K562 (cell line): ENCODE measurements at regions not wholly inside any gene's neighbourhood (a gene's known extent, or its start where the extent isn't known, plus 50 kb on each side); places are given as distances from the start of the nearest gene placed in this dataset.

Experiments
- ATAC-seq: fragments of 200-7000 bp; cut with Tn5 transposase; 3 replicates; pipeline ENCODE4 v1.9.1; 2020; ENCODE audit warnings: moderate library complexity
- BruUV-seq: library from RNA; stranded (reverse); fragments of 400-500 nt; replicated peaks from 2 replicates; lab custom pipeline; 2021; lab: Mats Ljungman, UMichigan
- CTCF ChIA-PET: fragments of 300-600 bp; formaldehyde crosslinking; extraction: SDS; loops from one replicate; lab custom pipeline; 2021; ENCODE audit warnings: low intra/inter-chr PET ratio; lab: Yijun Ruan, JAX
- POLR2A ChIA-PET: fragments of 300-600, 350-650 bp; sonication (Branson Sonifier 250); formaldehyde crosslinking; extraction: SDS; loops from one replicate; lab custom pipeline; 2021; ENCODE audit warnings: antibody characterized with exemption, inconsistent platforms; lab: Yijun Ruan, JAX
- DNase-seq, 4 experiments: peaks; one replicate each; pipeline versions ENCODE4 v3.0.0 to v3.0.0-alpha.2; 2011 to 2018; ENCODE audit warnings: low spot score in 3 of 4, mixed read lengths in 3 of 4; ENCODE audit errors: extremely low read depth in 1 of 4
- FAIRE-seq: peaks from 2 replicates; lab custom pipeline; 2011; peaks lifted over from hg19 to GRCh38; lab: Jason Lieb, UNC
- H2AFZ ChIP-seq: 2 replicates; pipeline ENCODE4 v1.6.0; 2011; ENCODE audit warnings: low read depth, low read length, control low read depth, inconsistent platforms
- H3K27ac ChIP-seq: fragments of 200-600 bp; 3 replicates; pipeline ENCODE4 v1.8.0; 2011; ENCODE audit warnings: low read depth, mild to moderate bottlenecking, control low read depth, inconsistent platforms, low read length, moderate library complexity, mixed read lengths; ENCODE audit errors: extremely low read depth
- H3K27me3 ChIP-seq, 2 experiments: fragments of 300-600 bp in 1 of 2; 2 replicates in 1 of 2; 3 replicates in 1 of 2; pipeline versions ENCODE4 v1.6.0 to v1.8.0; 2011; ENCODE audit warnings: inconsistent platforms in 2 of 2, low read length in 2 of 2, mild to moderate bottlenecking in 1 of 2, mixed read lengths in 1 of 2, moderate library complexity in 1 of 2; ENCODE audit not compliant: control insufficient read depth in 2 of 2, insufficient read depth in 2 of 2
- H3K36me3 ChIP-seq: fragments of 300-600 bp; 3 replicates; pipeline ENCODE4 v1.8.0; 2011; ENCODE audit warnings: mild to moderate bottlenecking, low read length, inconsistent platforms; ENCODE audit not compliant: control insufficient read depth, insufficient read depth
- H3K4me1 ChIP-seq, 2 experiments: fragments of 200-600 bp in 1 of 2; replicated peaks in 1 of 2; 2 replicates in 1 of 2; 3 replicates in 1 of 2; pipeline versions ENCODE4 v1.5.1 to v1.8.0; 2011; ENCODE audit warnings: inconsistent platforms in 2 of 2, low read length in 2 of 2, mild to moderate bottlenecking in 1 of 2, mixed read lengths in 1 of 2, moderate library complexity in 1 of 2; ENCODE audit not compliant: control insufficient read depth in 2 of 2, insufficient read depth in 2 of 2
- H3K4me2 ChIP-seq: 2 replicates; pipeline ENCODE4 v1.6.1; 2011; ENCODE audit warnings: low read length, control low read depth, inconsistent platforms, mixed read lengths; ENCODE audit not compliant: insufficient read depth
- H3K4me3 ChIP-seq: fragments of 200-600 bp; sonication (generic), shearing (Covaris generic); 2 replicates; pipeline ENCODE4 v1.5.1; 2016; ENCODE audit warnings: control low read depth, inconsistent platforms
- H3K79me2 ChIP-seq: fragments of 200-600 bp; 3 replicates; pipeline ENCODE4 v1.8.0; 2011; ENCODE audit warnings: low read length, inconsistent platforms; ENCODE audit not compliant: control insufficient read depth, insufficient read depth
- H3K9ac ChIP-seq, 2 experiments: 2 replicates each; pipeline versions ENCODE4 v1.6.0 to v1.6.1; 2011; ENCODE audit warnings: low read depth in 2 of 2, low read length in 2 of 2, control low read depth in 1 of 2, inconsistent platforms in 1 of 2, mild to moderate bottlenecking in 1 of 2, mixed read lengths in 1 of 2; ENCODE audit not compliant: insufficient read depth in 1 of 2
- H3K9me1 ChIP-seq: one replicate; pipeline ENCODE4 v1.6.0; 2011; ENCODE audit warnings: inconsistent platforms, mild to moderate bottlenecking, low read length, moderate library complexity; ENCODE audit not compliant: control insufficient read depth, insufficient read depth
- H3K9me3 ChIP-seq: replicated peaks from 2 replicates; pipeline ENCODE4 v1.5.1; 2011; ENCODE audit warnings: low read depth, low read length, inconsistent platforms; ENCODE audit not compliant: control insufficient read depth, insufficient read depth
- H4K20me1 ChIP-seq: replicated peaks from 2 replicates; pipeline ENCODE4 v1.6.1; 2011; ENCODE audit warnings: low read length, inconsistent platforms, mixed read lengths; ENCODE audit not compliant: control insufficient read depth, insufficient read depth
- ATF7 ChIP-seq: fragments of 450-650 bp; IDR thresholded peaks from 2 replicates; pipeline ENCODE4 v1.7.1; 2014; ENCODE audit warnings: mild to moderate bottlenecking, moderate library complexity
- CCAR2 ChIP-seq: fragments of 200-400 bp; formaldehyde crosslinking; IDR thresholded peaks from 2 replicates; pipeline ENCODE4 v1.6.1; 2017; ENCODE audit warnings: mild to moderate bottlenecking, low read depth, low read length
- GABPB2 ChIP-seq: fragments of 250-450 bp; sonication (Bioruptor Pico); conservative IDR thresholded peaks from 2 replicates; pipeline ENCODE4 v1.5.1; 2021; ENCODE audit warnings: mild to moderate bottlenecking
- GATAD2A ChIP-seq: fragments of 450-650 bp; IDR thresholded peaks from 2 replicates; pipeline ENCODE4 v1.6.1; 2017
- JUN ChIP-seq, 2 experiments: sonication (generic) in 1 of 2; formaldehyde crosslinking in 1 of 2; IDR thresholded peaks; 2 replicates each; pipeline versions ENCODE4 v1.6.1 to v1.8.0; 2012 to 2022; ENCODE audit warnings: borderline replicate concordance in 2 of 2, mild to moderate bottlenecking in 2 of 2, improper control_type of control experiment in 1 of 2, low read depth in 1 of 2, low read length in 1 of 2, missing genetic modification reagents in 1 of 2
- NR1H2 ChIP-seq: sonication (generic); formaldehyde crosslinking; IDR thresholded peaks from 2 replicates; pipeline ENCODE4 v1.4.0; 2020; ENCODE audit warnings: mild to moderate bottlenecking, missing genetic modification reagents
- POLR2G ChIP-seq: fragments of 200-400 bp; formaldehyde crosslinking; IDR thresholded peaks from 2 replicates; pipeline ENCODE4 v1.6.1; 2017; ENCODE audit warnings: low read depth, mild to moderate bottlenecking, antibody characterized with exemption, low read length, moderate library complexity
- ZBTB11 ChIP-seq, 3 experiments: fragments of 200-800 bp in 1 of 3; fragments of 250-450 bp in 1 of 3; fragments of 450-650 bp in 1 of 3; sonication (Bioruptor Pico) in 1 of 3; sonication (Bioruptor generic) in 1 of 3; formaldehyde crosslinking in 1 of 3; IDR thresholded peaks; 2 replicates each; pipeline versions ENCODE4 v1.6.1 to v1.8.0; 2016 to 2022; ENCODE audit warnings: mild to moderate bottlenecking in 2 of 3, missing genetic modification characterization in 2 of 3, missing compliant biosample characterization in 1 of 3, moderate library complexity in 1 of 3
- ZNF3 ChIP-seq: fragments of 250-450 bp; sonication (Bioruptor Pico); IDR thresholded peaks from 2 replicates; pipeline ENCODE4 v1.5.0; 2021; ENCODE audit warnings: mild to moderate bottlenecking, moderate library complexity
- ZNF395 ChIP-seq: fragments of 200-800 bp; sonication (Bioruptor generic); IDR thresholded peaks from 2 replicates; pipeline ENCODE4 v1.6.1; 2017; ENCODE audit warnings: missing genetic modification characterization, missing compliant biosample characterization
- ZNF551 ChIP-seq: fragments of 250-450 bp; sonication (Bioruptor Pico); IDR thresholded peaks from 2 replicates; pipeline ENCODE4 v1.5.0; 2021; ENCODE audit warnings: mild to moderate bottlenecking, moderate library complexity
- WGBS: fragments of 100-300 bp; shearing (Covaris generic); methylation state at CpG from one replicate; pipeline ENCODE4 v1.1.6; 2016; ENCODE audit warnings: low coverage, mixed read lengths; ENCODE audit not compliant: insufficient coverage; ENCODE audit errors: missing lambda C conversion rate; 5-methylcytosine and 5-hydroxymethylcytosine counted together
- in situ Hi-C: fragments of 300-500 bp; cut with MboI; formaldehyde crosslinking; loops from 4 replicates; pipeline ENCODE4 v1.15.0; 2018; ENCODE audit warnings: inconsistent platforms, mixed read lengths
- intact Hi-C: fragments of 100-400 bp; cut with micrococcal nuclease; formaldehyde crosslinking; loops from 2 replicates; pipeline ENCODE4 v1.14.2; 2022

- no peak for DNase-seq
- Histone ChIP-seq H4K20me1 (no peaks in the 10 kb centered on the region), H3K36me3 (no peaks in the 10 kb centered on the region), H3K4me2 (no peak overlapping the region), H3K4me3 (no peak overlapping the region), H3K9ac (no peak overlapping the region), H3K27me3 (no peaks in the 10 kb centered on the region), H3K9me1 (no peaks in the 10 kb centered on the region), H2AFZ (no peak overlapping the region), H3K9me3 (no peaks in the 10 kb centered on the region; the same call in 1 of the 2 replicates), H3K79me2 (no peaks in the 10 kb centered on the region), H3K27ac (no peak overlapping the region), H3K4me1 (no peaks in the 10 kb centered on the region)
- intact Hi-C loops = no loop called here
- CTCF ChIA-PET = no interaction called here
- no peak for ATAC-seq
- in situ Hi-C loops = no loop called here
- POLR2A ChIA-PET = no interaction called here
- TF ChIP-seq POLR2G = no peak
- FAIRE-seq = no peak
- BruUV-seq = no TSS peak
- WGBS = 6% methylated on average over 1 of the region's 1 CpG
Measured at GRCh38 chr1:56068908-56069307, 510.5 kb downstream of the PLPP3 start.

- CTCF ChIA-PET = no interaction called here
- H3K9me1 ChIP-seq = no peaks in the 10 kb centered on the region
- in situ Hi-C loops = no loop called here
- no peak overlapping the region for H2AFZ ChIP-seq
- intact Hi-C loops = no loop called here
- FAIRE-seq (no peak), ATAC-seq (no peak), DNase-seq (no peak)
- no peaks in the 10 kb centered on the region for H3K79me2 ChIP-seq
- H3K4me2 ChIP-seq = no peak overlapping the region
- no peaks in the 10 kb centered on the region; the same call in 1 of the 2 replicates for H3K9me3 ChIP-seq
- no peak overlapping the region for H3K9ac ChIP-seq
- BruUV-seq = no TSS peak
- POLR2A ChIA-PET = no interaction called here
- 0% methylated on average over 6 of the region's 6 CpGs for WGBS
- H3K27me3 ChIP-seq = no peaks in the 10 kb centered on the region
- H3K4me1 ChIP-seq = no peaks in the 10 kb centered on the region
- H3K4me3 ChIP-seq = no peak overlapping the region
- no peak overlapping the region for H3K27ac ChIP-seq
- H3K36me3 ChIP-seq = no peaks in the 10 kb centered on the region
- H4K20me1 ChIP-seq = no peaks in the 10 kb centered on the region
- no peak for TF ChIP-seq CCAR2
- no peak for TF ChIP-seq JUN (IDR thresholded peaks at IDR 0.05; ENCODE audit: borderline replicate concordance, low read depth, low read length)
- TF ChIP-seq JUN (CRISPR knock-in tag; IDR thresholded peaks at IDR 0.05; ENCODE audit: borderline replicate concordance) = no peak
- TF ChIP-seq ZNF551 (CRISPR knock-in tag) = no peak
- TF ChIP-seq ZNF395 (CRISPR knock-in tag) = no peak
- no peak for TF ChIP-seq GATAD2A
- TF ChIP-seq NR1H2 (CRISPR knock-in tag) = no peak
- TF ChIP-seq ZNF3 = no peak
- no peak for TF ChIP-seq ZBTB11 (CRISPR knock-in tag; IDR thresholded peaks at IDR 0.05)
- no peak for TF ChIP-seq GABPB2 (CRISPR knock-in tag)
- TF ChIP-seq ATF7 = no peak
Measured at GRCh38 chr1:56068210-56068609, 511.2 kb downstream of the PLPP3 start.
